ENCODE measurements at regions not wholly inside any gene's neighbourhood (a gene's known extent, or its start where the extent isn't known, plus 50 kb on each side); places are given as distances from the start of the nearest gene placed in this dataset.

DNA sequence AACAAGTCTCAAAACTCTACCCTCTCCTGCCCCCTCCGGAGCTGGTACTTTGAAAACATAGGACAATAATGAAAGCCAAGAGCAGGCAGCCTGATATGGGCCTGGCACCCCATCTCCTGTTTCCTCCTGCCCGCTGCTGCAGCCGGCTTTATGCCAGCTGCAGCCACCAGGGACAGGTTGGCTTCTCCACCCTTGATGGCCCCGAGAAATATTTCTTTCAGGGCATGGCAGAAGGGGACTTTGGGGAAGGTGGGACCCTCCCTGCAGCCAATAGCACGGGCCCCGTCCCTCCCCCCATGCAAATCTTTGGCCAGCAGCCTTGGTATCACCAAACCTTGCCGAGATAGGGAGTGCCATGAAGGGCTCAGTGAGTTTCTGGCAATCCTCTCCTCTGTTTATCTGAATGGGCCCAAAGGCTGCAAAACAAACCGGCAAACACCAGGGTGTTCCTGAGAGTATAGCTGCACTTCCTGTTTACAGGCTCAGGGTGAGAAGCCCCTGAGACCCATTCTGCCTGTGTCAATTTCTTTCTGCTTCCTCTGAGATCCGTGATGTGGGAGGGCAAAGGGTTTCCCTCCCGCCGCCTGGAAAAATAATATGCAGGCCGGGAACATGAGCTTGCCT lies 73.4 kb upstream of the BOD1 start:
- DNase-seq (ENCODE audit: low read depth): no peak

GRCh38 chr5:173691931-173692330 lies 75.5 kb upstream of the BOD1 start:
- no peak for DNase-seq (ENCODE audit: low read depth)

DNA sequence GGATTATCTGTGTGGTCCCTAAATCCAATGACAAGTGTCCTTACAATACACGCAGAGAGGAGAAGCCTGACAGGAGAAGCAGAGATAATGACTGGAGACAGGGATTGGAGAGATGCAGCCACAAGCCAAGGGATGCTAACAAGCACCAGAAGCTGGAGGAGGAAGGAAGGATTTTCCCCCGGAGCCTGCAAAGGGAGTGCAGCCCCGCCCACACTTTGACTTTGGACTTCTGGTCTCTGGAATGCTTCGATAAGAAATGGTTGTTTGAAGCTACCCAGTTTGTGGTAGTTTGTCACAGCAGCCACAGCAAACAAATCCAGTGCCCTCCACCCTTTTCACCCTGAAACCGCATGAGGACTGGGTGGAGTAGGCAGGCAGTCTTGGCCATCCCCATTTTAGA lies 77.2 kb upstream of the BOD1 start:
- DNase-seq (ENCODE audit: low read depth): no peak

GRCh38 chr5:173696216-173696615 lies 79.8 kb upstream of the BOD1 start:
- DNase-seq (ENCODE audit: low read depth): no peak

DNA sequence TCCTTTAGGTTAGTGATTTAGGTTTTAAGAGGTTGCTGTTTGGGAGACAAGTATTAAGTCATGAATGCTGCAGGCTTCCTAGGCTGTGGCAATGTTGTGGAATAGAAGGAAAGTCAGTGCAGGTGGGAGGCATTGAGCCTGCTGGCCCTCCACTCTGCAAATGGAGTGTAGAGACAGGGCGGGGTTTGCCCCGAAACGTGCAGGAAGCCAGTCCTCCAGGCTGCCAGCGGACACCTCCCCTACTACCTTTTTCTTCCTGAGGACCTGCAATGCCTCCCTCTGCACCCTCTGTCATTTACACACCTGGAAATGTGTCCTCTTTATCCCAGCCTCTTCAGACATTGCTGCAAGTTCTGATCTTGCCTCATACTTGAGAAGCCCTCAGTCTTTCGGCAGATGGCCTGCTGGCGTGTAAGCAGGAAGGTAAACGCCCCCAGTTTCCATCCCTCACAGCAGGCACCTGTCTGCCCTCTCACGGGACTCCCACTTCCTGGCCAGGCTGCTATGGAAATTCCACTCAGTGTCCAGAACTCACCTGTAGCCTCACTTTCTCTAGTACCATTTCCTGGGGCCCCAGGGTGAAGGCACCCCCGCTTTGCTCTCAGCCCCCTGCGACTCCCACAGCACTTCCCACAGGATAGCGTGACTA lies 81.6 kb upstream of the BOD1 start:
- no peak for DNase-seq (ENCODE audit: low read depth)

DNA sequence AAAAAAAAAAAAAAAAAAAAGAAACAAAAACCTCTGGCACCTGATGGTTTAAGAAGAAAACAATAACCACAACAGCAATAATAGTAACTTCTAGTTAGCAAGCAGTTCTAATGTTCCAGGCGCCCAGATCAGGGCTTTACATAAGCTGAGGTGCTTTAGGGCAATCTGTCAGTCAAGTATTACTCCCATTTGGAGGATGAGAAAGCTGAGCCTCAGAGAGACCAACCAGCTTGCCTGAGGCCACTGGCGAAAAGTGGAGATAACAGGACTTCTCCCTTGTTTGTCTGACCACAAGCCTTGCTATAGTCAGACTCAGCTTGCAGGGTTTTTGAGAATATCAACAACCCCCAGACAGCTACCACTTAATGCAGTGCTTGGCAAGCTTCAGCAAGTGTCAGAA lies 83.5 kb upstream of the BOD1 start:
- no peak for DNase-seq (ENCODE audit: low read depth)

DNA sequence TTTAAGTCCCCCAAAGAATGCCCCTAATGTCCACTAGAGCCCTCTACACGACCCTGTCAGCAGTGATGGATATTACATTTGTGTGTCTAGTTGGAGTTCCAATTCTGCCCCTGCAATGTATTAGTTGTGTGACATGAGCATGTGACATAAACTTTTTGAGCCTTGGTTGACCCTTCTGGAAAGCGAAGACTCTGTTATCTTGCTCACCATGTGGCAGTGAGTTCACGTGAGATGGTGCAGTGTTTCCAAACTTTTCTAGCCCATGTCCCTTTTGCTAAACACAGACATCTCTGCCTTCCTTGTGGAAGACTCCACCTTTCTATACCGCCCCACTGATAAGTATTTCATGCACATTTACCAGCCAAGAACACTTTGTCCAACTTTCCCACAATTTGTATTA lies 87.0 kb upstream of the BOD1 start:
- DNase-seq (ENCODE audit: low read depth): no peak

DNA sequence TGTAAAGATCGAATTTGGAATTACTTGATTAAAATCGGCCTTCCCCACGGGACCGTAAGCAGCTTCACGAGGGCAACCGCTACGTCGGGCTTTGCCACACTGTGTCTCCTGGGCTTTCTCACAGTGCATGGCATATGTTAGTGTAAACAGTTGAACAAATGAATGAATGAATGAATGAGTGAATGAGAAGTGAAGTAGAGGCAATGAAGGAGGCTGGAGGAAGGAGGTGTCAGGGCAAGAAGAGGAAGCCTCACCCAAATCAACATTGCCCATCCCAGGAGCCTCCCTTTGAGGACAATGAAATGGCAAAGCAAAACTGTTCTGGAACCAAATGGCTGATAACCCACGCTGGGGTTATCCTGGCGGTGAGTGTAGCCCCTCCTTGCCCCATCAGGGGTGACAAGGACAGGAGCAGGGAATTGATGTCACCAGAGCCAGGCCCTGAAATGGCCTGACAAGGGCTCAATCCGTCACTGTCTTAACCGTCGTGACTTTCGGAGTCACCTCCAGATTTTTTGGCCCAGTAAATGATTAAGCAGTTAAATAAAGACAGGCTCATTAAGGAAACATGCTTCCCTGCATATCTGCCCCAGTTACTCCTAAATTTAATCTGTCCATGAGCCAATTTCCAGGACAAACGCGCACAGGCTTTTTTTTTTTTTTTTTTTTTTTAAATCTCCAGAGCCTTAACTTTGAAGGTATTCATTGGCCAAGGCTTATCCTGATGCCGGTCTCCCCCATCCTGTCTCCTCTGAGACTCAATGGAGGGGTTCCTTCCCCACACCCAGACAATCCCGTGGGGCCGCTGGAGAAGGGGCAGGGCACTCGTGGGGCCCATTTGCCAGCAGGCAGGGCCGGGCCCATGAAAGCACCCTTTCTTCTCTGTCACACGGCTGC lies 88.4 kb upstream of the BOD1 start:
- DNase-seq (ENCODE audit: low read depth): no peak

DNA sequence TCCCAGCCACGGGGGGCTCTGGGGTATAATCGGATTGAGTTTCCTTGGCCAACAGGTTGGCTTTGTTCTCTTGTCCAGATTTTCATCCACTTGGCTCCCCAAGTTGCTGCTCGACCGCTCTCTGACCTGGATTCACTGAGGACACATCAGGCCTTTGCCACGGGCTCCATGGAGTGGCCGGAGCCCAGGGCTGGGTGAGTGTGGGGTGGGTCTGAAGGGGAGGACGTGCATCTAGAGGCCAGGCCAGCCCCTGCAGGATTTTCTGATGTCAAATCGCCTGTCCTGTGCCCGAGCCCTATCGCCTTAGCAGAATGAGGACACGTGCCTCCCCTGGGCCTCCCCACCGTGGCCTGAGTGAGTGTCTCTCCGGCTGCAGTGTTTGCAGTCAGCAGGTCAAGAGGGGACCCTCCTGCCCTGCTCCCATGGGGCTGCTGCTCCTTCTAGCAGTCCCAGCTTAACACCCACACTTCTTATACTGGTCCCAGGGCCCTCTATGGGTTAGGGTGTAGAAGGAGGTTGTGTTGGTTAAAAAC lies 89.1 kb upstream of the BOD1 start:
- no peak for DNase-seq (ENCODE audit: low read depth)

- no peak for DNase-seq (ENCODE audit: low read depth)
Measured at GRCh38 chr5:173706700-173707099, 90.2 kb upstream of the BOD1 start.

DNA sequence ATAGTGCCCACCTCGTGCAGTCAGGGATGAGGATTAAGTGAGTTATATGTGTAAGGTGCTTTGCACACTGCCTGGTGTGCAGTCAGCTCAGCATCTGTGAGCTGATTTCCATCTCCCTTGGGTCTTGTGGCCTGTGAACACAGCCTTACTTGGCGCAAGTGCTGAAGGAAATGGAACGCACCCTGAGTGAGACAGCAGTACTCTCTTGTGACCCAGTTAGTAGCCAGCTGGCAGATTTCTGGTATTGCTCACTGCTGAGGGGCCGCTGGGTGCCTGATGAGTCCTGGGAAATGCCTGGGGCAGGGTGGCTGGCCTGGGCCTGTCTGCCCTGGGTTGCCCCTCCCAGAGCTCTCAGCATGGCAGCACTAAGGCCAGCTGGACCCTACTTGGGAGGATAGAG lies 90.9 kb upstream of the BOD1 start:
- no peak for DNase-seq (ENCODE audit: low read depth)

DNA sequence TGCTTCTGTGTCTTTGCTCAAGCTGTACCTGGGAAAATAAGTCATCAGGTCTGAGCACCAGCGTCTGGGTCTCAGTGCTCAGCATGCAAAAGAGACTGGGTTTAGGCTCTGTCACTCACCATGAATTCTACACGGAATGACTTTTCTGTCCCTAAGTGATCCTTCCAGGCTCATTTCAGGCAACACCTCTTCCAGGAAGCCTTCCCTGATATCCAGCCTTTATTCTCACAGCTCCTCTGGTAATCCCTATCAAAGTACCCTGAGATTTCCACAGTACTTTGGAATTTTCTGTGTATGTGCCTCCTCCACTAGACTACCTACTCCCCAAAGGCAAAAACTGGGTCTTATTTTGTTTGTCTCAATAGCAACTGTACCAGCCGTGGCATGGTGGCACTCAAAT lies 92.7 kb upstream of the BOD1 start:
- DNase-seq (ENCODE audit: low read depth): no peak

GRCh38 chr5:173709761-173710160 lies 93.3 kb upstream of the BOD1 start:
- no peak for DNase-seq (ENCODE audit: low read depth)

DNA sequence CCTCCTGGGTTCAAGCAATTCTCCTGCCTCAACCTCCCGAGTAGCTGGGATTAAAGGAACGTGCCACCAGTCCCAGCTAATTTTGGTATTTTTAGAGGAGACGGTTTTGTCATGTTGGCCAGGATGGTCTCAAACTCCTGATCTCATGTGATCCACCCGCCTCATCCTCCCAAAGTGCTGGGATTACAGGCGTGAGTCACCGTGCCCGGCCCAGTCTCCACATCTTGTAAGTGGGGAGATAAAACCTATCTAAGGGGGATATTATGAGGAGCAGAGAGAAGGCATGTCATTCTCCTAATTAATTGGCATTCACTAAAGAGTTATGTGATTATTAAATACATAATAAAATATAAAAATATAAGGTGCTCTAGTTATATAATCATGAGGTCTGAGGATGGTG lies 94.1 kb upstream of the BOD1 start:
- no peak for DNase-seq (ENCODE audit: low read depth)

- no peak for DNase-seq (ENCODE audit: low read depth)
Measured at GRCh38 chr5:173711466-173711865, 95.0 kb upstream of the BOD1 start.

GRCh38 chr5:173712609-173713175 lies 96.2 kb upstream of the BOD1 start:
- no peak for DNase-seq (ENCODE audit: low read depth)

GRCh38 chr5:173714551-173715428 lies 98.3 kb upstream of the BOD1 start:
- no peak for DNase-seq (ENCODE audit: low read depth)

GRCh38 chr5:173715607-173716006 lies 99.2 kb upstream of the BOD1 start:
- no peak for DNase-seq (ENCODE audit: low read depth)

DNA sequence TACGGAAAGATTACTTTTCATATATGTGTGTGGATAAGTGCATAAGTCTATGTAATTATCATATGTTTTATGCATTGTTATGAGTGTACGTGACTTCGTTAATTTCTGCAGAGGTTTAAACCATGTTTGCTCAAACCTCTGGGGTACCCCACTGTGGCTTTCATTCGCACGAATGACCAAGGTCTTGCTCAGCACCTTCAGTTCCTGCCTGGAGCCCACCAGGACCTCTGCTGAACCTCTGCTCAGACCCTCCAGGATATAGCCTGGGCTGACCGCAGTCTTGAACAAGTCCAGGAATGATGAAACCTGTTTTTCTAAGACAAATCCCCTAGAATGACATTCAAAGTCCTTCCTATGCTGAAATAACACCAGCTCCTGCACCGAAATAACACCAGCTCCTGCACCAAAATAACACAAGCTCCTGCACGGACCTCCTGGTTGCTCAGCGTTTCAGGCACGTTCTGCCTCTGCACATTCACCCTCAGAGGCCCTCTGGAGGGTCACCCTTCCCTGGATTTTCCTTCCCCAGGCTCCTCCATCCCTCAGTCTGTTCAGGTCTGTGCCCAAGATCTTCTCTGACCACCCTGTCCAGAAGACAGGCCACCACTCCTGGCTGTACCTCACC lies 99.7 kb upstream of the BOD1 start:
- DNase-seq (ENCODE audit: low read depth): no peak

DNA sequence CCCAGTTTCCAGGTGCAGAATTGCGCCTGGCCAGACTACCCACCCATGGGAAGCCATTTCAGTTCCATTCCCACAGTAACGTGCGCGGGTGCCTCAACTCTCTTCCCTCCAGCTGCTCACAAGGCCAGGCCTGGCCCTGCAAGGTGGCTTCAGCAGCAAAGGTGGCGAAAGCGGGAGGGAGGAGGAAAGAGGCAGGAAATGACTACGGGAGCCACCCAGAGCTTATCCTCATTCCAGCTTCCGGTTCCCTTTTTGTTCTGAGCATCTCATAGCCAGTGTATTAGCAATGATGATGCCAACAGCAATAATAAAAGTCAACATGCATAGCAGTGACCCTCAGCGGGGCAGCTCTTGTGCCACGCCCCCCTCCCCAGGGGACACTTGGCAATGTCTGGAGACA lies 101.5 kb upstream of the BOD1 start:
- DNase-seq (ENCODE audit: low read depth): no peak

- DNase-seq (ENCODE audit: low read depth): no peak
Measured at GRCh38 chr5:173718469-173718868, 102.0 kb upstream of the BOD1 start.

Data from forelimb muscle (tissue), 1 donor.